ENCODE measurements at regions not wholly inside any gene's neighbourhood (a gene's known extent, or its start where the extent isn't known, plus 50 kb on each side); places are given as distances from the start of the nearest gene placed in this dataset.

DNA sequence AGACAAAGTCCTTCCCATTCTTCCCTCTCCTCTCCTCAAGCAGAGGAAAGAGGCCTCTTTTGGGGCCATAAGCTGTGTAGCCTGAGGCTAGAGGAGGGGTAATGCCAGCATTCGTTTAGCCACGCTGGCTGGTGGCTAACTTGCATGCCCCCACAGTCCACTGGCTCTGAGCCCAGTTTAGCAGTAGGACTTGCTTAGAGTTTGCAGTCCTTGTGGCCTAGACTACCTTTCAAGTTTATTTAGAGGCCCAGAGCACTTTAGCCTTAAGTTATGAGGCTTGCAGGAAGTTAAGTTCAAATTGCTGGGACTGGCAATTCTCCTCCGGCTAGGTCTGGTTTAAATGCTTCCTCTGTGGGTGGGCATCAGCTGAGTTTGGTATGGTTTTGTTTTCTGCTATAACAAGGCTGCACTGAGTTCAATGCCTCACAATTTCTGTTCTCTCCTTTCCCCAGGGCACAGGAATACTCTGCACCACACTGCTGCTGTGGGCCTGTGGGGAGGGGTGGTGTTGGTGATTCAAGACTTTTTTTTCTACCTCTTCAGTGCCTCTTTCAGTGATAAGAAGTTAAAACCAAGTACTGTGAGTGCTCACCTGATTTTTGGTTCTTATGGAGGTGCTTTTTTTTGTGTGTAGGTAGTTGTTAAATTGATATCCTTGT is 281.0 kb upstream of the C11orf87 start:
- Histone ChIP-seq H3K9me1 (ENCODE audit: control insufficient read depth, insufficient read depth, low read length) (no peaks in the 10 kb centered on the region), H3K4me2 (ENCODE audit: insufficient read depth, low read length) (no peak overlapping the region), H3K36me3 (ENCODE audit: control insufficient read depth, insufficient read depth, low read length) (no peaks in the 10 kb centered on the region), H3K9ac (ENCODE audit: insufficient read depth in 1 of 2, low read depth in 2 of 2, low read length in 2 of 2) (no peak overlapping the region), H3K9me3 (replicated peaks; ENCODE audit: control insufficient read depth, insufficient read depth, low read depth, low read length) (no peaks in the 10 kb centered on the region), H3K79me2 (ENCODE audit: control insufficient read depth, insufficient read depth, low read length) (no peaks in the 10 kb centered on the region), H4K20me1 (replicated peaks; ENCODE audit: control insufficient read depth, insufficient read depth, low read length) (no peaks in the 10 kb centered on the region), H3K4me1 (replicated peaks in 1 of 2; ENCODE audit: control insufficient read depth in 2 of 2, insufficient read depth in 2 of 2, low read length in 2 of 2) (no peaks in the 10 kb centered on the region), H2AFZ (ENCODE audit: low read depth, low read length) (no peak overlapping the region), H3K27me3 (ENCODE audit: control insufficient read depth in 2 of 2, insufficient read depth in 2 of 2, low read length in 2 of 2) (no peaks in the 10 kb centered on the region), H3K4me3 (no peak overlapping the region), H3K27ac (ENCODE audit: extremely low read depth, low read depth, low read length) (no peak overlapping the region)
- no peak for DNase-seq (ENCODE audit: extremely low read depth in 1 of 4, low spot score in 3 of 4)
- intact Hi-C loops (cut with micrococcal nuclease) (no loop called here), in situ Hi-C loops (cut with MboI) (no loop called here)
- POLR2A ChIA-PET, result no interaction called here
- no TSS peak for BruUV-seq (replicated peaks)
- no peak for ATAC-seq
- WGBS (ENCODE audit: insufficient coverage, low coverage, missing lambda C conversion rate), result 5% methylated on average over 3 of the region's 3 CpGs
- CTCF ChIA-PET (ENCODE audit: low intra/inter-chr PET ratio), result no interaction called here
- FAIRE-seq, result no peak
- TF ChIP-seq RBM15 (IDR thresholded peaks at IDR 0.05; ENCODE audit: insufficient read depth, low read length) (no peak), BRD9 (IDR thresholded peaks at IDR 0.05; ENCODE audit: low read depth, partially characterized antibody) (no peak), POLR2AphosphoS2 (IDR thresholded peaks at IDR 0.05; ENCODE audit: low read length) (no peak), MEF2A (IDR thresholded peaks at IDR 0.05; ENCODE audit: control insufficient read depth, low read depth, low read length) (no peak), TARDBP (IDR thresholded peaks at IDR 0.05) (no peak), SMAD3 (CRISPR knock-in tag; conservative IDR thresholded peaks at IDR 0.05) (no peak), RUNX1 (IDR thresholded peaks at IDR 0.05; ENCODE audit: low read depth) (no peak), CHCHD3 (CRISPR knock-in tag; IDR thresholded peaks at IDR 0.05) (no peak), ZNF175 (CRISPR knock-in tag; IDR thresholded peaks at IDR 0.05; ENCODE audit: low read depth) (no peak), PHF20 (IDR thresholded peaks at IDR 0.05; ENCODE audit: partially characterized antibody) (no peak), ZNF133 (CRISPR knock-in tag; IDR thresholded peaks at IDR 0.05) (no peak), MTA3 (IDR thresholded peaks at IDR 0.05; ENCODE audit: borderline replicate concordance) (no peak), ELF1 (tag; IDR thresholded peaks at IDR 0.05) (no peak), MAFG (tag; conservative IDR thresholded peaks at IDR 0.05) (no peak)
- TF ChIP-seq, protein P1, sequence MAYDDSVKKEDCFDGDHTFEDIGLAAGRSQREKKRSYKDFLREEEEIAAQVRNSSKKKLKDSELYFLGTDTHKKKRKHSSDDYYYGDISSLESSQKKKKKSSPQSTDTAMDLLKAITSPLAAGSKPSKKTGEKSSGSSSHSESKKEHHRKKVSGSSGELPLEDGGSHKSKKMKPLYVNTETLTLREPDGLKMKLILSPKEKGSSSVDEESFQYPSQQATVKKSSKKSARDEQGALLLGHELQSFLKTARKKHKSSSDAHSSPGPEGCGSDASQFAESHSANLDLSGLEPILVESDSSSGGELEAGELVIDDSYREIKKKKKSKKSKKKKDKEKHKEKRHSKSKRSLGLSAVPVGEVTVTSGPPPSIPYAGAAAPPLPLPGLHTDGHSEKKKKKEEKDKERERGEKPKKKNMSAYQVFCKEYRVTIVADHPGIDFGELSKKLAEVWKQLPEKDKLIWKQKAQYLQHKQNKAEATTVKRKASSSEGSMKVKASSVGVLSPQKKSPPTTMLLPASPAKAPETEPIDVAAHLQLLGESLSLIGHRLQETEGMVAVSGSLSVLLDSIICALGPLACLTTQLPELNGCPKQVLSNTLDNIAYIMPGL (CRISPR knock-in tag; IDR thresholded peaks at IDR 0.05), result no peak
- TF ChIP-seq, protein P2, sequence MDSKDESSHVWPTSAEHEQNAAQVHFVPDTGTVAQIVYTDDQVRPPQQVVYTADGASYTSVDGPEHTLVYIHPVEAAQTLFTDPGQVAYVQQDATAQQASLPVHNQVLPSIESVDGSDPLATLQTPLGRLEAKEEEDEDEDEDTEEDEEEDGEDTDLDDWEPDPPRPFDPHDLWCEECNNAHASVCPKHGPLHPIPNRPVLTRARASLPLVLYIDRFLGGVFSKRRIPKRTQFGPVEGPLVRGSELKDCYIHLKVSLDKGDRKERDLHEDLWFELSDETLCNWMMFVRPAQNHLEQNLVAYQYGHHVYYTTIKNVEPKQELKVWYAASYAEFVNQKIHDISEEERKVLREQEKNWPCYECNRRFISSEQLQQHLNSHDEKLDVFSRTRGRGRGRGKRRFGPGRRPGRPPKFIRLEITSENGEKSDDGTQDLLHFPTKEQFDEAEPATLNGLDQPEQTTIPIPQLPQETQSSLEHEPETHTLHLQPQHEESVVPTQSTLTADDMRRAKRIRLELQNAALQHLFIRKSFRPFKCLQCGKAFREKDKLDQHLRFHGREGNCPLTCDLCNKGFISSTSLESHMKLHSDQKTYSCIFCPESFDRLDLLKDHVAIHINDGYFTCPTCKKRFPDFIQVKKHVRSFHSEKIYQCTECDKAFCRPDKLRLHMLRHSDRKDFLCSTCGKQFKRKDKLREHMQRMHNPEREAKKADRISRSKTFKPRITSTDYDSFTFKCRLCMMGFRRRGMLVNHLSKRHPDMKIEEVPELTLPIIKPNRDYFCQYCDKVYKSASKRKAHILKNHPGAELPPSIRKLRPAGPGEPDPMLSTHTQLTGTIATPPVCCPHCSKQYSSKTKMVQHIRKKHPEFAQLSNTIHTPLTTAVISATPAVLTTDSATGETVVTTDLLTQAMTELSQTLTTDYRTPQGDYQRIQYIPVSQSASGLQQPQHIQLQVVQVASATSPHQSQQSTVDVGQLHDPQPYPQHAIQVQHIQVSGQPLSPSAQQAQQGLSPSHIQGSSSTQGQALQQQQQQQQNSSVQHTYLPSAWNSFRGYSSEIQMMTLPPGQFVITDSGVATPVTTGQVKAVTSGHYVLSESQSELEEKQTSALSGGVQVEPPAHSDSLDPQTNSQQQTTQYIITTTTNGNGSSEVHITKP (IDR thresholded peaks at IDR 0.05; ENCODE audit: partially characterized antibody), result no peak
- TF ChIP-seq, protein P3, sequence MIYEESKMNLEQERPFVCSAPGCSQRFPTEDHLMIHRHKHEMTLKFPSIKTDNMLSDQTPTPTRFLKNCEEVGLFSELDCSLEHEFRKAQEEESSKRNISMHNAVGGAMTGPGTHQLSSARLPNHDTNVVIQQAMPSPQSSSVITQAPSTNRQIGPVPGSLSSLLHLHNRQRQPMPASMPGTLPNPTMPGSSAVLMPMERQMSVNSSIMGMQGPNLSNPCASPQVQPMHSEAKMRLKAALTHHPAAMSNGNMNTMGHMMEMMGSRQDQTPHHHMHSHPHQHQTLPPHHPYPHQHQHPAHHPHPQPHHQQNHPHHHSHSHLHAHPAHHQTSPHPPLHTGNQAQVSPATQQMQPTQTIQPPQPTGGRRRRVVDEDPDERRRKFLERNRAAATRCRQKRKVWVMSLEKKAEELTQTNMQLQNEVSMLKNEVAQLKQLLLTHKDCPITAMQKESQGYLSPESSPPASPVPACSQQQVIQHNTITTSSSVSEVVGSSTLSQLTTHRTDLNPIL (CRISPR knock-in tag; IDR thresholded peaks at IDR 0.05), result no peak
